ENCODE measurements at regions not wholly inside any gene's neighbourhood (a gene's known extent, or its start where the extent isn't known, plus 50 kb on each side); places are given as distances from the start of the nearest gene placed in this dataset.

DNA sequence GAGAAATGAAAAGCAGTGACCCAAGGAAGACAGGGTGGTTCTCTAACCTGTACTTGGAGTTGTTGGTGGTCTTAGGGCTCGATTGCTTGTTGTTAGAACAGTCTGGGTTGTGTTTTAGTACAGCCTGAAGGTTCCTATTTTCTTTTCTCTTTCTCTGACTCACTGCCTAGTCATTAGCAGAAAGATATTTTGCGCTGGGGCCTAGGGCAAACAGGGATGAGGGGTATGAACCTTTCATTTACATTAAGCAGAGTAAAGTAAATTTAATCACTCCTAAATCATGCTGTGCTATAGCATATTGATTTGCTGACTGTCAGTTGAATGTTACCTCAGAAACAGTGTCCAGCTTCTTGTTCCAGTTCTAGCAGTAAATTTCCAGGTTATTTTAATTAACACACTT lies 197.2 kb downstream of the RWDD3 start:
- no peak for DNase-seq (ENCODE audit: low spot score)

DNA sequence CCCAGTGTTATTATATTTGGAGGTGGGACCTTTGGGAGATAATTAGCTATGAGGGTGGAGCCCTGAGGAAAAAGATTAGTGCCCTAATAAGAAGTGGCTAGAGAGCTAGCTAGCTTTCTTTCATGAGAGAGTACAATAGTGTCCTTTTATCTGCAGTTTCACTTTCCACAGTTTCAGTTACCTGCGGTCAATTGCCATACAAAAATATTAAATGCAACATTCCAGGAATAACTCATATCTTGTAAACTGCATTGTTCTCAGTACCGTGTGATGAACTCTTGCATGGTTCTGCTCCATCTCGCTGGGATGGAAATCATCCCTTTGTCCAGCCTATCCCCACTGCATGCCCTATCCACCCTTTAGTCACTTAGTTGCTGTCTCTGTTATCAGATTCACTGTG lies 201.6 kb downstream of the RWDD3 start:
- DNase-seq (ENCODE audit: low spot score), result no peak

DNA sequence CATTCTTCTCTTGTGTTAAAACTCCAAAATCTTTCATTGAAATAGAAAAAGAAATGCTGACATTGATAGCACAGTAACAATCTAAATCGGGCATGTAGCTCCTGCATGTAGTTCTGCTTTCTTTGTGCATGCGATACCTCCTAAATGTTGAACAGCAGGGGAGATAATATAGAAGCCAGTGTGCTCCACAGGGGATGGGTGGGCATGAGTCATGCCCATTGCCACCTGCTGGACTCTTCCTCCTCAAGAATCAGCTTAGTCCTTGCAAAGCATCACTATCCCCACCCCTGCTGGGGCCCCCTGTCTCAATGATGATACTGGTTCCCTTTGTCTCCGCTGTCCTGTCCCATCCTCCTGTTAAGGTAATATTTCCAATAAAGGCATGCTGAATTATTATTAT lies 203.0 kb downstream of the RWDD3 start:
- DNase-seq (ENCODE audit: low spot score), result no peak

DNA sequence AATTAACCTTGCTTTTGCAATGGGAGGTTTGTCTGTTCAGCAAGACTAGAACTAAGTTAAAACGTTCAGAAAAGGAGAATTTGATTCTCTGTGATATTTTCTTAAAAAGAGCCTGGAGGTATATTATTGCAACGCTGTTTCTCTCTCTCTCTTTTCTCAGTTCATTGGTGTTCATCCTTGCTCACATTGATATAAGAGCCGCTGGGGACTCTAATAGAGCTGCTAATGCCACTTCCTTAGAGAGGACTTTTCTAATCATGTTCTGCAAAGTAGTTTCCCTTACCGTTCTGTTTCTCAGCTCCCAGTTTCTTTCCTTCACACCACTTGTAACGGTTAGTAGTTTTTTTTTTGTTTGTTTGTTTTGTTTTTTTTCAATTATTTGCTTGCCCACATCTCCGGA lies 203.8 kb downstream of the RWDD3 start:
- DNase-seq (ENCODE audit: low spot score), result no peak

DNA sequence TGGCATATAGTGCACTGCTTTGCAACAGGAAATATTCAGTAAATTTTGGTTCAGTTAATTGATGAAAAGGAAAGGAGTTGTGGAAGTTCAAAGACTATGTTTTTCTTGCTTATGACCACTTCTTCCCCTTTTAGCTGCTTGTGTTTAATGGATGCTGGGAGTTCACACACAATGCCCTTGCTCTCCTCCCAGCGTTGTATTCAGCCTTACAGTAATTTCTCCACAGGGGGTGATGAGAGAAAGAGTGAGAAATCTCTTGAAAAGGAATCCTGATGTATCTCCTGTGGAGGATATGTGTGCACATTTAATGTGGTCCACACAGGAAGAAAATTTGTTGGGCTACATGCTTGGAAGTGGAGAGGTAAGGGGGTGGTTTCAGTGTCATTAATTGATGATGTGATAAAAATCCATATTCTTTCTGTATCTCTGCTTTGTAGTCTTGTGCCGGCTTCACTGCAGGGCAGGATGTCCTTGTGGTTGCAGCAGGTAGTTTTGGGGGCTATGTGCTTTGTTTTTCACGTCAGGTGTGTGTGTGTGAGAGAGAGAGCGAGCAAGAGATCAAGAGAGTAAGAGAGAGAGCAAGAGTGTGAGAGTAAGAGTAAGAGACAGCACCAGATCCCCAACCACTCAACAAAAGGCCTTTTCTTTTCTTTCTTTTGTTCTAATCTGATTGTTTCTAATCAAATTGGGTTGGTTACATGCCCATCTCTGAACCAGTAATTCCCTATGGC lies 204.4 kb downstream of the RWDD3 start:
- DNase-seq (ENCODE audit: low spot score), result no peak

DNA sequence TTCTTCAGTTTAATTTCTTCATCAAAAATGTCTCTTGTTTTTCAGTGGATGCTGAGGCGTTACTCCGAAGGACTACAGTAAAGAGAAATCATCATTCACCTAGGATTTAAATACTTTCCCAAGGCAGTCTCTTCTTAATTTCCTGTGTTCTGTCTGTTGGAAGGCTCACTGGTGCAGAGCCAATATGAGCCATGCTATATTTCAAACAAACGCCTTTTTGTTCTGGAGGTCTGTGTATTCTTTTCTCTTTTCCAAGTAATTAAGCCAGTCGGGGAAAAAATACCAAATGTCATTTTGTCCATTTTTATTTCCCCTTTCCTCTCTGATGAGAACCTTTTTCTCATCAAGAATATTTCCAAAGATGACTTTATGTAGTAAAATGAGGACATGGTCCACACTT lies 206.5 kb downstream of the RWDD3 start:
- no peak for DNase-seq (ENCODE audit: low spot score)

DNA sequence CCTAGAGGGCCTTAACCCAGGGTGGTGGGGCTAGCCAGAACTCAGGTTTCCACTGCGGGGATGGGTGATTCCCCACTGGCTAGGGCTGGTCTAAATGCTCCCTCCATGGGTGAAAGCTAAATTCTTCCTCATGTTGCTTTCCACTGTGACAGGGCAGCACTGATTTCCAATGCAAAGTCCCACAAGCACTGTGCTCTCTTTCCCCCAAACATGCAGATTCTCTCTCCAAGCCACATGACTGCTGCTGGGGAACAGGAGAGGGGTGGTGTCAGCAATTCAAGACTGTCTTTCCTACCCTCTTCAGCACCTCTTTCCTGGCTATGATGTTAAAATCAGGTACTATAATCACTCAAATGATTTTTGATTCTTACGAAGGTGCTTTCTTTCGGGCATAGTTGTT lies 215.5 kb downstream of the RWDD3 start:
- no peak for DNase-seq (ENCODE audit: low spot score)

DNA sequence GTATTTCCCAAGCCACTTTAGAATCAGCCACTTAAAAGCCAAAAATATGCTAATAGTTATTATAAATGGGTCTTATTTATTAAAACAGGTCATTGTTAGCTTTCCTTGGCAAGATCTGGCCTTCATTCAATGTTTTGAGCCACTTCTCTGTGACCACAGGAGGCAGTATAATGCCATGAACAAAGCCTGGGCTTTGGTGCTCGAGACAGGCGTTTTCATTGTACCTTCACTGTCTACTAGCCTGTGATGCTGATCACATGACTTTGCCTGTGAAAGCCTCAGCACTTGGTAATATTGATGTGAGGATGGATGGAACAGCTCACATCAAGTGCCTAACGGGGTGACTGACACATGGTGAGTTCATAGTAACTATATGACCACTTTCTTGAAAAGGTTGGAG lies 217.0 kb downstream of the RWDD3 start:
- no peak for DNase-seq (ENCODE audit: low spot score)

DNA sequence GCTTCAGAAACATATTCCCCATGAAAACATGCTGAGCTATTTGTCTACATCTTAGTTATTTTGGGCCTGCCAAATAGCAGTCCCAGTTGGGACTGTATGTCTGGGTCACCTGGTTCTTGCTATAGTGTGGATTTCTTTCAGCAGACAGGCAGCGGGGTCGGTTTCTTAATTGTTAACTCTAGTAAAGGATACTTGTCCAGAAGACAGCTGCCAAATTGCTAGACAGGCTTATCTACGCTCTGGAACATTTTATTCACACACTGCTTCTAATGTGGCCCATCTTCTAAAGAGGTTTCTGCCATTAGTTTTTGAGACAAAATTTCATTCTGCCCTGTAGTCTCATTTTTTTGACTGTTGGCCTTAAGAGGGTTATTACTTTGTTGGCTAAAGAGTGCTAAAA lies 217.9 kb downstream of the RWDD3 start:
- DNase-seq (ENCODE audit: low spot score), result no peak

DNA sequence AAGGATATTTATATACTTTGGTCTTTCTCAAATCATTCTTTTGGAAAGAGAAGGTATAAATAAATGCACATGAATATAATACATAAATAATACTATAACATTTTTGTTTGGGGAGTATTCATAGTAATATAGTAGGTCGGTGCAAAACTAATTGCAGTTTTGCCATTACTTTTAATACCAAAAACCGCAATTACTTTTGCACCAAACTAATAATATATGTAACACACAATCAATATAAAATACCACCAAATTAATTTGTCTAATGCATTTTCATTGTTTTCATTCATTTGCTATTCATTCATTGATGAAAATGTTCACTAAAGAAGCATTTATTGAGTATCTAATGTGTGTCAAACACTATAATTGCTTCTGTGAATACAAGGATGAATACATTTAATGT lies 219.0 kb downstream of the RWDD3 start:
- no peak for DNase-seq (ENCODE audit: low spot score)

DNA sequence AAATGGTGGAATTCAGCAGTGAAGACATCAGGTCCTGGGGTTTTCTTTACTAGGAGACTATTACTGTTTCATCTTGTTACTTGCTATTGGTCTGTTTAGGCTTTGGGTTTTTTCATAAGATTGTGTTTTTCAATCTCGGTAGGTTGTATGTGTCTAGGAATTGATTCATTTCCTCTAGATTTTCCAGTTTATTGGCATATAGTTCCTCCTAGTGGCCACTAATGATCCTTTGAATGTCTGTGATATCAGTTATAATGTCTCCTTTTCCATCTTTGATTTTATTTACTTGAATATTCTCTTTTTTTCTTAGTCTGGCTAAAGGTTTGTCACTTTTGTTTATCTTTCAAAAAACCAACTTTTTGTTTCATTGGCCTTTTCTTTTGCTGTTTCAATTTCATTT lies 233.0 kb downstream of the RWDD3 start:
- no peak for DNase-seq (ENCODE audit: low spot score)

DNA sequence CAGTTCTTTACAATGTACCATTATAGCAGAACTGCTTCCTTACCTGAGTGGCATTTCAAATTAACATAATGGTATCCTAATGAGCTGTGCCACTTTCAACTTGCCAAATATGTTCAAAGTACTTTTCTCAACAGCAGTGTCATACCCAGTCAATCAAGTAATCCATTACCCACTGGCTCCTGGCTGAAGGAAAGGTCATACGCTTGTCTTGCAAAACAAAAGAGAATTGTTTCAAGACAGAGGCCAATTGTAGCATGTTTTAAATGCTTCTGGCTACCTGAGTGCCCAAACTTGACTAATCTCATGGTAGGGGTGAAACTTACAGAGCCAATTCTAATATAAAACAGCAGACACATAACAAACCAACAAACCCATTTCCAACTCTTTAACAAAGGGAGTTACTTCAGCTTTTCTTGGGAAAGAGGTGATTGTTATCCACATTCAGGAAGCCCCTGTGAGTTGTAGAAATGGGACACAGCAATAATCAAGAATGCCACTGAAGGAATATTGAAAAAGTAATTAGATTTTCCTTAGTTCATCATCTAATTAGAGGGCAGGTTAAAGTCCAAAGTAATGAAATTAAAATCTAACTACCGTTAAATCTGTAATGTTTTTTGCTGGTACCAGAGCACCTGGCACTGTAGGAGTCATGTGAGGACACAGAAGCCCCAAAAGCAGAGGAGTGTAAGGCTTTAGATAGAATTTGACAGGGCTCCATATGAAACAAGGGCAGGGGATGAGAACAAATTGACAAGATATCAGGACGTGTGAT lies 241.9 kb downstream of the RWDD3 start:
- DNase-seq (ENCODE audit: low spot score), result no peak

DNA sequence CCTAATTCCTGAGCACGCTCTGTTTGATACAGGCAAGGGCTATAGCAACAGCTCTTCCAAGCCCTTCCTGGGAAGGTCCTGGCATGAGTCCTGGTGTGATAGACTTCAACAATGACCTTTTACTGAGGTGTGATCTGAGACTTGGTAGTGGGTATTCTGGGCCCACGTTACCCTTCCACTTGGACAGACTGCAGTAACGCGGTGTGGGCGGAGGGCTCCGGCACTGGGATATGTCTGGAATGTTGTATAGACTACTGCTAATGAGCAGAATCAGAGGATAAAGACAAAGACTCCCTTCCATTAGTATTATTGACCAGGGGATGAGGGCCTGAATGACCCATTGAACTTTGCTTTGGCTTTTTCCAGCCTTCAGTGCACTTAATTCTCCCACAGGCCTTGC lies 262.3 kb downstream of the RWDD3 start:
- no peak for DNase-seq (ENCODE audit: low spot score)

DNA sequence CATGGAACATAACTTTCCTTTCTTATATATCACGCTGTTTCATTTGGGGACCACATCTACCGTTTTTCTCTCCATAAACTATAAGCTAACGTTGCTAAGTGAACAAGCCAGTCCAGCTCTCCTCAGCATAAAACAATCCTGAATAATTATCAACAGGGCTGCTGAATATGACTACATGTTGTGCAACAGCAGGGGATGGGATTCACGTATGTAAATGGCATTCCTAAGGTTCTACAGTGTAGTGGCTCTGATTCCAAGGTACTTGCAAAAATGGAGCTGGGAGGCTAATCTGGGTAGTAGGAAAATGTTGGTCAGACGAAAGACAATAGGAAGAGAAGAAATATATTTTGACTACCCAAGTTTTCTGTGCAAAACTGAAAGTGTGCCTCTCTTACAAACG lies 262.8 kb downstream of the RWDD3 start:
- DNase-seq (ENCODE audit: low spot score), result no peak

DNA sequence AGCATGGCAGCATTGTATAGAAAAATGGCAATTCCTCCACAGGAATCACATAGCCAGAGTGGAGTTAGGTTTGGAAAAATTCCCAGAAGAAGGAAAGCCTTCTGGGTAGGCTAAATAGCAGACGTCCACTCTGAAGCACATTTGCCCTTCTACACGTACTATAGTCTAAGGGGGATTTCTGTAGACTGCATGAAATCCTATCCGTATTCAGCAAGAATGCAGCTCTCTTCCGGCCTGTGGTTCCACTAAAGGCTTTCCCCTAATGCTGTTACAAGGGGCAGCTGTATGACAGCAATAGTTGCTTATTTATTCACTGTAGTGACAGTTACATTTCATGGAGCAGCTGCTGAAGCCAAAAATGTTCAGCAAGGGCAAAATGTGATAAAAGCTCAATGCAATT lies 263.6 kb downstream of the RWDD3 start:
- no peak for DNase-seq (ENCODE audit: low spot score)

DNA sequence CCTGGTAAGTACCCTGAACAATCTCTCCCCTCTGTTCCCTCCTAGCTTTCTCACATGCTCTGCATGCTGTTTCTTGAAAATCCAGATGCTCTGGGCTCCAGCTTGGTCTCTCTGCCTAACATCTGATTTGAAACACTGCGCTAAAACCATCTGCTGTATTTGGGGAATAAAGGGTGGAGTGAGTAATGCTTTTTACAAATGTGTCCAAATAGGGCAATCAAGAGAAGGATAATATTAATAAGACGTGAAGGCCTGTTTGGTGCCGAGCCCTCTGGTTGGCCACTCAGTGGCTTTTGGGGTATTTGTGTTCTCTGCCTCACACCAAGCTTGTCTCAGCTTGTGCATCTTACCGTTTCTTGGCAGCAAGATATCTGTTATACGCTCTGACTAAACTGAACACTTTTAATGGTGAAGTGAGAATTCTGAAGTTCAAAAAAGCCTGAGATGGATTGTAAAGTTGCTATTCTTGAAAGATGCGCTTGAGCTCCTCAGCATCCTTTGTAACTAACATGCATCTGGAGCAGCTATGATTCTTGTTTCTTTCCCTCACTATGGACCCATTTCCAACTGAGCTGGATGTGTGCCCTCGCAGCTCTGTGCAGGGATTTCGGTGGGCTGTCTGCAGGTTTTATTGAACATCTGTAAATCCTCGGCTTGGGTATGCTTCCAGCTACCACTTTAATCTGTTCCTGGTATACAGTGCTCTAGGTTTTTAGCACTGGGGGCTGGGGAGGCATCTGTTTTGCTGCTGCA lies 269.4 kb downstream of the RWDD3 start:
- no peak for DNase-seq (ENCODE audit: low spot score)

DNA sequence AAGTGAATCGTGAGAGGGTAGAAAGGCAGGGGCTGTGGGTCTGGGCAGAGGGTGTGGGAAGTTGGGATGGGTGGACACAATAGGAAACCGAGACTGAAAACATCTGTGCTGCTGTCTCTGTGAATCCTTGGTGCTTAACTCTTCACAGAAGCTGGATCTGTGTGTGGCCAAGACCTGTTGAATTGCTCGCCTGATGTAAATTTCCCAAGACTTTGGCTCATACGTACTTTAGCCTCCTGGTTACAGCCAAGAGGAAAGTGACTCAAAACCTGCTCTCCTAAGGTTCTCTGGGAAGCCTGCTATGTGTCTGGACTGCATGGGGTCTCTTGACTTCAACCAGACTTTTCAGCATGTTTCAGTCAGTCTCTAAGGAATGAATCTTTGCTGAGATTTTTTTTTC lies 270.3 kb downstream of the RWDD3 start:
- DNase-seq (ENCODE audit: low spot score), result no peak

DNA sequence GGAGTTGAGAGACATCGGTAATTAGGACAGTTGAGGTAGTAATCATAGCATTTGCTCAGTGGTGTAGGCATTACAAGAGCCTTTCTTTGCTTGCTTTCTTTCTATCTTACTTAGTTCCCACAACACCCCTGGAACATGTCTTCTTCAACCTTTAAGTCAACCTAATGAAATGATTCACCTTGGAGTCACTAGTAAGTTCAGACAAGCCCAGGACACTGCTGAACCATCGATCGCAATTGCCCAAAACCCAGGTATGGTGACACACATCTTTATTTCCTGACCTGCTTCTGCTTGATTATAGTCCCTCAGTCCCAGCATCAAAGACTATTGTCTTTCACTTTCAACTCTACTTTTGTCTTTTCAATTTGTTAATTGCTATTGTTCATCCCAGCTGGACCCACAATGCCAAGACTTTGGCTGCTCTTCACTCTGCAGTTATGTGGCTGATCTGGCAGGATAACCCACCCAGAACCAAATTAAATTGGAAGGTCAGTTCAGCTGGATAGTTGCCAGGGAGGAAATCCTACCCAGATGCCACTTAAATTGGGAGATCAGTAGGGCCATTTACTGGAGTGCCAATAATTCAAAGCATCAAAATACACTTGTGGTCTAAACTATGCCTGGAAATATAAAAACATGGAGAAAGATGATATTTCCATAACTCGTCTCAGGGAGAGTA lies 272.9 kb downstream of the RWDD3 start:
- DNase-seq (ENCODE audit: low spot score), result no peak

DNA sequence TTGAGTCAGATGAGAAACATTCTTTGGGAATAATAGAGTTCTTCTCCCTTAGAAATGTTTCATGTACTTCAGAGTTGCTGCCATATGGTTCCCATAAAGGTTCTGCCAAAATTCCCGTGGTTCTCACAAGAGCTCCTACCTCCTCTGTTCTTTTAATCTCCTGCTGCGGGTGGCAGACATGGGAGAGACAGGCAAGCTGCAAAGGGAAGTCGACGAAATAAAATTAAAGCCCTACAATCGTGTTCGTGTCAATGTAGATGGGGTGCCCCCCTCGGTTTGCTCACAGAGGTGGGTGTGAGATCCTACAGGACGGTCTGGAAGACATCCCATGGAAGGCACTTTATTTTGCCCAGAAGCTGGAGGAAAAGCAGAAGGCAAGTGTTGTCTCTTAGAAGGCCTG lies 276.0 kb downstream of the RWDD3 start:
- DNase-seq (ENCODE audit: low spot score), result no peak

DNA sequence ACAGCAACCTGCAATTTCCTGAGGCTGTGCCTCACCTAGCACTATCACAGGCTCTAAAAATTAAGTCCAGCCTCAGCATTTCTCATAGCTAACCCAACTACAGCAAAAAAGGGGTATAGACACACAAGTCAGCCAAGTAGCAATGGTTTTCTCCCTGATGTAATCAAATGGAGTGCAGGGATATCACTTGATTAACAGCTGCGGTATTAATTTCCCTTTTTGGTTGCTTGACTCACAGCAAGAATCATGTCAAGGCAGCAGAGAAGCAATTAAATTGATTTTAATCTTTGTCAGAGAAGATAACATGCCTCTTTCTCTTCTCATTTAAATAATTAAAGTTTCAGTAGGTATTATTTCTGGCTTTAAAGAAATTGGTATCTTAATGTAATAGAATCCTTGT lies 278.9 kb downstream of the RWDD3 start:
- no peak for DNase-seq (ENCODE audit: low spot score)

DNA sequence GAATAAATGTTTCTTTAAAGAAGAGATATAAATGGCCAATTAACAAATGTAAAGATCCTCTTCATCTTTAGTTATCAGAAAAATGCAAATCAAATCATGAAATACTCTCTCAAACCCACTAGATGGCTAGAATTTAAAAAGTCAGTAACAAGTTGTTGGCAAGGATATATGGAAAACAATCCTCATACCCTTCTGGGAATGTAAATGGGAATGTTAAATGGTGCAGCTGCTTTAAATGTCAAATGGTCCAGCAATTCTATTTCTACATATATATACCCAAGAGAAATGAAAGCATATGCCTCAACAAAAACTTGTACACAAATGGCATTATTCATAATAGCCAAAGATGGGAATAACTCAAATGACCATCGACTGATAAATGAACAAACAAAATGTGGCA lies 283.5 kb downstream of the RWDD3 start:
- no peak for DNase-seq (ENCODE audit: low spot score)

DNA sequence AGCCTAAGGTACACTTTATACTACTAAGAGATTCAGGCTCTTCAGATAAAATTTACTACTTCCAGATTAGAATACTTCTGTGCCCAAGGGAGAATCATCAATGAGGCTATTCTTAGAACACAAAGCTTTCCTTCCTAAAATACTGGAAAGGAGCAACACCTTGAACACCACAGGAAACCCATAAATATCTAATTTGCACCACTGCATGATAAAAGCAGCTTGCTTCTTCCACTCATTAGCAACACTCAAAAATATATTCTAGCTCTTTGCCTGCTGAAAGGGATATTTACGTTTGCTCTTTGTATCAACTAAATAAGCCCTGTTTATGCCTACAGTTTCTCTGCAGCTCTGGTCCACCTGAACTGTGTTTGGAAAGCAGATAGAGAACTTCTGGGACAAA lies 284.3 kb downstream of the RWDD3 start:
- no peak for DNase-seq (ENCODE audit: low spot score)

DNA sequence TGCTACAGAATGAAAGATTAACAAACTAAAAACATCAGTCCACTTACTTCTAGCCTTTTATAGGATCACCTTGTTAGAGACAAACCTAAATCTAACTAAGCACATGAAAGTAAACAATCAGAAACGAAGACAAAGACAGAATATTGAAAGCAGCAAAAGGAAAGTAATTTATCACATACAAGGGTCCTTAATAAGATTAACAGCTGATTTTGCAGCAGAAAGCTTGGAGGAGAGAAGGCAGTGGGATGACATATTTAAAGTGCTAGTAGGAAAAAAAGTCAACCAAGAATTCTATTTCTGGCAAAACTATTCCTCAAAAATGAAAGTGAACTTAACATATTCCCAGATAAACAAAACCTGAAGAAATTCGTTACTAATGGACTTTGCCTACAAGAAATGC lies 286.4 kb downstream of the RWDD3 start:
- DNase-seq (ENCODE audit: low spot score), result no peak

Data from GM03348 (cell line).